ENCODE measurements at regions not wholly inside any gene's neighbourhood (a gene's known extent, or its start where the extent isn't known, plus 50 kb on each side); places are given as distances from the start of the nearest gene placed in this dataset.

DNA sequence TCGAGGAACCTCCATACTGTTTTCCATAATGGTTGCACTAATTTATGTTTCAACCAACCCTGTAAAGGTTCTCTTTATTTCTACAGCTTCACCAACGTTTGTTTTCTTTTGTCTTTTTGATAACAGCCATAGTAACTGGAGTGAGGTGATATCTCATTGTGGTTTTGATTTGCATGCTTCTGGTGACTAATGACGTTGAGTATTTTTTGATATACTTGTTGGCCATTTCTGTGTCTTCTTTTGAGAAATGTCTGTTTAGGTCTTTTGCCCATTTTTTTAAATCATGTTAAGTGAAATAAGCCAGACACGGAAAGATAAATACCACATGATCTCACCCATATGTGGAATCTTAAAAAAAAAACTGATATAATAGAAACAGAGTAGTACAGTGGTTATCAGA, 74.8 kb upstream of the SMIM21 start:
- TF ChIP-seq EZH2 (IDR thresholded peaks at IDR 0.05; ENCODE audit: low read depth), result no peak
- TF ChIP-seq, protein P1, sequence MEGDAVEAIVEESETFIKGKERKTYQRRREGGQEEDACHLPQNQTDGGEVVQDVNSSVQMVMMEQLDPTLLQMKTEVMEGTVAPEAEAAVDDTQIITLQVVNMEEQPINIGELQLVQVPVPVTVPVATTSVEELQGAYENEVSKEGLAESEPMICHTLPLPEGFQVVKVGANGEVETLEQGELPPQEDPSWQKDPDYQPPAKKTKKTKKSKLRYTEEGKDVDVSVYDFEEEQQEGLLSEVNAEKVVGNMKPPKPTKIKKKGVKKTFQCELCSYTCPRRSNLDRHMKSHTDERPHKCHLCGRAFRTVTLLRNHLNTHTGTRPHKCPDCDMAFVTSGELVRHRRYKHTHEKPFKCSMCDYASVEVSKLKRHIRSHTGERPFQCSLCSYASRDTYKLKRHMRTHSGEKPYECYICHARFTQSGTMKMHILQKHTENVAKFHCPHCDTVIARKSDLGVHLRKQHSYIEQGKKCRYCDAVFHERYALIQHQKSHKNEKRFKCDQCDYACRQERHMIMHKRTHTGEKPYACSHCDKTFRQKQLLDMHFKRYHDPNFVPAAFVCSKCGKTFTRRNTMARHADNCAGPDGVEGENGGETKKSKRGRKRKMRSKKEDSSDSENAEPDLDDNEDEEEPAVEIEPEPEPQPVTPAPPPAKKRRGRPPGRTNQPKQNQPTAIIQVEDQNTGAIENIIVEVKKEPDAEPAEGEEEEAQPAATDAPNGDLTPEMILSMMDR (conservative IDR thresholded peaks at IDR 0.05), result no peak
